Hematopoietic multipotent progenitor cell treated with erythropoietin and hydrocortisone succinate and interleukin-3 and kit ligand, for 8 days (in vitro differentiated cells): ENCODE measurements at regions not wholly inside any gene's neighbourhood (a gene's known extent, or its start where the extent isn't known, plus 50 kb on each side); places are given as distances from the start of the nearest gene placed in this dataset.

ENCODE experiments used
- DNase-seq: peaks from one replicate; pipeline ENCODE4 v3.0.0-alpha.2; 2015

DNA sequence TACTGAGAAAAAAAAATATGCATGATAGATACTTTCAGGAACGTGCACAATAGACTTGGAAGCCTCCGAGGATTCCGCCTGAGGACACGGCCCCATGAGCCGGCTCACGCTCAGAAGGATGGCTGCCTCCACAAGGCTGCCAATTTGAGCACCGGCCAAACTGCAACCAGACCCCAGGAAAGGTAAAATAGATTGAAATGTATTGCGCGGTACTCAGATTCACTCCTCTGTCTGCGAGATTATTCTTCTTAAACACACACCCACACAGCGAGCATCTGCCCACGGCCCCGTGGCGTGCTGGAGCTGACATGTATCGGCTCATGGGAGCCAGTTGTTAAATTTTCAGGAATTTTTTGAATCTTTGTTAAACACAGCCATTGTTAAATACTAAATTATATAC, 653.2 kb upstream of the MKI67 start:
- DNase-seq = no peak

GRCh38 chr10:128780156-128780761, 654.0 kb upstream of the MKI67 start:
- DNase-seq = no peak

GRCh38 chr10:128781637-128782036, 655.4 kb upstream of the MKI67 start:
- DNase-seq = no peak

GRCh38 chr10:128784444-128784843, 658.2 kb upstream of the MKI67 start:
- DNase-seq = no peak

- DNase-seq = no peak
Measured at GRCh38 chr10:128792426-128793140, 666.4 kb upstream of the MKI67 start.

- no peak for DNase-seq
Measured at GRCh38 chr10:128793726-128794655, 667.8 kb upstream of the MKI67 start.

DNA sequence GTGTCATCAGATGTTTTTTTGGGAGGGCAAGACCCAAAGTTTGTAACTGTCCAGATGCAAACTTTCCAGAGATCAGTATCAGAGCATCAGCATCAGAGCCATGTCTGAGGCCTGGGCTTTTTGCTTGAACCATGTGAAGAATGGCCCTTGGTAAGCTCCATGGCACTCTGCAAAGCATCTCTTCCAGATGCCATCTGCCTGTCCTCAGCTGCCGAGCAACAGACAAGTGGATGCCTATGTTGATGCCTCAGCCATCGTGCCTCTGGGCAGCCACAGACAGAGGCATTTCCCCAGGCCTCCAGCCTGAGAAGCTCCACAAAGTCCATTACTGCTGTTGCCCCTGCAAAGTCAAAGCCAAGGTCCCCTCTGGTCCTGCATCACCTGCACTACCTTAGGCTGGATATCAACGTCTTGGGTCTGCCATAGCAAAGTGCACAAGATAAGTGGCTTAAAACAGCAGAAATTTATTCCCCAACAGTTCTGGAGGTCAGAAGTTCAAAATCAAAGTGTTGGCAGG, 670.2 kb upstream of the MKI67 start:
- DNase-seq = no peak

DNA sequence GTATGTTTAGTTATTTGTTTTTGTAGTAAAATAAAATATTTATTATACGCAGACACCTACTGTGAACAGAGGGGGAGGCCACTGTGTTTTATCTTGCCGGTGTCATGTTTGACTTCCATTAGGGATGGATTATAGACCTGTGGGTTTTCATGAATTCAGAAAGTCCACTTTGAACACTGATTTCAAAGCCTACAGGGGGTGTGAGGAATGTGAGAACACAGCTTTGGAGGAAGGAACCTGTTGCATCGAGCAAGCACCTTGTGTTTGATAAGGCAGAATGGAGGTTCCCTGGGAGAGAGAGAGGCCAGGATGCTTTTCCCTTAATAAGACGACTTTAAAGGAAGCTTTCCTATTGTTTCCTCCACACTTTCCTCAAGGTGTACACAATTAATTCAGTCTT, 665.0 kb upstream of the MGMT start:
- DNase-seq = no peak

- DNase-seq = no peak
Measured at GRCh38 chr10:128803790-128804189, 663.3 kb upstream of the MGMT start.

DNA sequence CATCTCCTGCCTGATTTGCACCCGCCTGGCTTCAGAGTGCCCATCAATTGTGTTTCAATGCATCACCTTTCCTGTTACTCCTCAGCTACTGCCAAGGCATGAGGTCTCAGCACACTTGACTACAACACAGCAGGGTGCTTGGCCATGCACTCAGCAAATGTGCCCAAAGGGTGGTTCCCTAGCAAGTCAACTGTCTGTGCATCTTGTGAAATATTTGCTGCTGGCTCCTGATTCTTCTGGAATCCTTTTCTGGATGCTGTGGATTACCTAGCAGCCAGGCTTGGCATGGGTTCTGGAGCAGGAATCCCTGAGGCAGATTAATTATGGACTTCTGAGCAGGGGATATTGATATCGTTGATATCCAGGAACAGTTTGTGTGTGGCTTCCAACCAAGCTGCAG, 662.6 kb upstream of the MGMT start:
- DNase-seq = no peak

GRCh38 chr10:128808921-128809440, 658.1 kb upstream of the MGMT start:
- no peak for DNase-seq

- no peak for DNase-seq
Measured at GRCh38 chr10:128811511-128811910, 655.5 kb upstream of the MGMT start.

- DNase-seq = no peak
Measured at GRCh38 chr10:128812000-128812399, 655.0 kb upstream of the MGMT start.

DNA sequence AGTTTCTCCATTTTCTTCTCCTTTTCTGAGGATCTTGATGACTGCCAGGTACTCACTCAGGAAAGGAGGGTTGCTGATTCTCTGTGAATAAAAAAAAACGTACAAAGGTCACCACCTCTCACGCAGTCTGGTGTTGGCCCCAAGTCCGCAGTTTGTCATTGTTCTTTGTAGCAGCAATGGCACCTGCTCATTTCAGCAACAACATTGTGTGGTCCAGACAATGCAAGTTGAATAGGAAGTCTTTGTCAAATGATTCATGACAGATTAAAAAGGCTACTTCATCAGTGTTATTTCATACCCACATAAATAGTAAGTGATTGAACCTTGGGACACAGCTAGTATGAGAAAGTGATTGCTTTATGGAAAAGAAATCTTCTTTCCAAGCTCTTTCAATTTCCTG, 653.5 kb upstream of the MGMT start:
- DNase-seq = no peak

GRCh38 chr10:128814024-128814423, 653.0 kb upstream of the MGMT start:
- no peak for DNase-seq

GRCh38 chr10:128814782-128815181, 652.3 kb upstream of the MGMT start:
- DNase-seq = no peak

- no peak for DNase-seq
Measured at GRCh38 chr10:128816726-128817125, 650.3 kb upstream of the MGMT start.

GRCh38 chr10:128817636-128818035, 649.4 kb upstream of the MGMT start:
- DNase-seq = no peak

- no peak for DNase-seq
Measured at GRCh38 chr10:128820663-128821062, 646.4 kb upstream of the MGMT start.

- DNase-seq = no peak
Measured at GRCh38 chr10:128823201-128823600, 643.8 kb upstream of the MGMT start.

DNA sequence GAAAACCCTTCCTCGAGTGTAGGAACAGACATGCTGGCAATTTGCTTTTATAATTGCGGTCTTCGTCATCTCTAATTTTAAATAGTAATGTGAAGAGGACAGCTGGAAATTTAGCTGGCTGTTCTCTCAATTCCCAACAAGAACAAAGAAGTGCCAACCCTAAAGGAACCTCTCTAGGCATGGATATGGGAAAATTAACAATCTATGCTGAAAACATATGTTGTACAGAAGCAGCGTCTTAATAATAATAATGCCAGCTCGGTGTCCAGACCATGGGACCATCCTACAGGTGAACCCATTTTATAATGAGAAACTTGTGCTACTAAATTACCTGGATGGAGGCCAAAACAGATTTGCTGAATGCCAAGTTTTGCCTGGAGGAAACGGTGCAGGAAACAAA, 641.4 kb upstream of the MGMT start:
- no peak for DNase-seq

GRCh38 chr10:128833671-128834070, 633.4 kb upstream of the MGMT start:
- DNase-seq = no peak

- DNase-seq = no peak
Measured at GRCh38 chr10:128835361-128835760, 631.7 kb upstream of the MGMT start.
